ENCODE measurements at regions not wholly inside any gene's neighbourhood (a gene's known extent, or its start where the extent isn't known, plus 50 kb on each side); places are given as distances from the start of the nearest gene placed in this dataset.

DNA sequence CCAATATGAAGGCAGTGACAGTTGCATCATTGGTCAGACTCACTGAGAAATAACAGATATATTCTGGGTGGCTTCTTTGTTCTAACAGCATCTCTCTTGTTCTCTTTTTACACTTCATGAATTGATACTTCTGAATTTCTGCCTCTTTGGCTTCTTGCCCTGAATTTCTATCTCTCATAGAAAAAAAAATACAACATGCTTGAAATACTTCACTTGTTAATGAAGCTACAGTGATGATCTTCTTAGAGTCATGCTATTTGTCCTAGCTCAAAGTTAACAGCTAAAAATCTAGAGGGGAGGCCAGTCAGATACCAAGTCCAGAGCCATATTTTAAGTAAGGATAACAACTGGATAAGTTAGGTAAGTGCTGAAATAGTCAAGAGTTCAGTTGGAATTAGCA lies 597.2 kb upstream of the AGTR1 start:
- TF ChIP-seq, protein P1, sequence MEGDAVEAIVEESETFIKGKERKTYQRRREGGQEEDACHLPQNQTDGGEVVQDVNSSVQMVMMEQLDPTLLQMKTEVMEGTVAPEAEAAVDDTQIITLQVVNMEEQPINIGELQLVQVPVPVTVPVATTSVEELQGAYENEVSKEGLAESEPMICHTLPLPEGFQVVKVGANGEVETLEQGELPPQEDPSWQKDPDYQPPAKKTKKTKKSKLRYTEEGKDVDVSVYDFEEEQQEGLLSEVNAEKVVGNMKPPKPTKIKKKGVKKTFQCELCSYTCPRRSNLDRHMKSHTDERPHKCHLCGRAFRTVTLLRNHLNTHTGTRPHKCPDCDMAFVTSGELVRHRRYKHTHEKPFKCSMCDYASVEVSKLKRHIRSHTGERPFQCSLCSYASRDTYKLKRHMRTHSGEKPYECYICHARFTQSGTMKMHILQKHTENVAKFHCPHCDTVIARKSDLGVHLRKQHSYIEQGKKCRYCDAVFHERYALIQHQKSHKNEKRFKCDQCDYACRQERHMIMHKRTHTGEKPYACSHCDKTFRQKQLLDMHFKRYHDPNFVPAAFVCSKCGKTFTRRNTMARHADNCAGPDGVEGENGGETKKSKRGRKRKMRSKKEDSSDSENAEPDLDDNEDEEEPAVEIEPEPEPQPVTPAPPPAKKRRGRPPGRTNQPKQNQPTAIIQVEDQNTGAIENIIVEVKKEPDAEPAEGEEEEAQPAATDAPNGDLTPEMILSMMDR (IDR thresholded peaks at IDR 0.05) = no peak

GRCh38 chr3:148101061-148101460 lies 596.6 kb upstream of the AGTR1 start:
- TF ChIP-seq, protein P1 (IDR thresholded peaks at IDR 0.05) = no peak

GRCh38 chr3:148102156-148102555 lies 595.5 kb upstream of the AGTR1 start:
- TF ChIP-seq, protein P1 (IDR thresholded peaks at IDR 0.05) = no peak

DNA sequence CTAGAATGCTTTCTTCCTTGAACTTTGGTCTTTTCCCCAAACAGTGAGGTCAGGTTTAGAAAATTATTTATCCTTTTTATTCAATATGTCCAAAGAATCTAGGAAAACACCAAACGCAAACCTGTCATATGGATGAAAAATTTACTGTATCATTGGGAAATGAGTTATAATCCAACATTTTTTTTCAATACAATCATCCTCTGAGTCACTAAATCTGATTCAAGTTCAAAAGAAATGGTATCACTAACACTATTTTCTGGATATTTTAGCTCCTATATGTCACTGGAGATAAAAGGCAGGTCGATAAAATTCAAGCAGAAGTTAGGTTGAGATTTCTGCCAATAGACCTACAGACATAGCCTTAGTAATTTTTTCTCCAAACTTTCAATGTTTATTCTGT lies 591.6 kb upstream of the AGTR1 start:
- TF ChIP-seq, protein P1 (IDR thresholded peaks at IDR 0.05) = no peak

GRCh38 chr3:148126956-148127355 lies 570.7 kb upstream of the AGTR1 start:
- TF ChIP-seq, protein P1 (IDR thresholded peaks at IDR 0.05) = no peak

DNA sequence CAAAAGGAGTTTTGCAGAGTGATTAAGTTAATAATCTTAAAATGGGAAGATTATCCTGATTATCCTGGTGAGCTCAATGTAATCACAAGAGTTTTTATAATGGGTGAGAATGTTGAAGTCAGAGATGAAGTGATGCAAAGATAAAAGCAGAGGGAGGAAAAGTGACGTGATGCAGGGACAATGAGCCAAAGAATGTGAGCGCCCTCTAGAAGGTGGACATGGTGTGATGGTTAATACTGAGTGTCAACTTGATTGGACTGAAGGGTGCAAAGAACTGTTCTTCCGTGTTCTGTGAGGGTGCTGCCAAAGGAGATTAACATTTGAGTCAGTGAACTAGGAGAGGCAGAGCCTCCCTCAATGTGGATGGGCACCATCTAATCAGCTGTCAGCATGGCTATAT lies 569.6 kb upstream of the AGTR1 start:
- TF ChIP-seq, protein P1 (IDR thresholded peaks at IDR 0.05) = no peak; the same call in 1 of the 2 replicates

GRCh38 chr3:148131990-148132638 lies 565.6 kb upstream of the AGTR1 start:
- TF ChIP-seq, protein P1 (IDR thresholded peaks at IDR 0.05) = no peak

DNA sequence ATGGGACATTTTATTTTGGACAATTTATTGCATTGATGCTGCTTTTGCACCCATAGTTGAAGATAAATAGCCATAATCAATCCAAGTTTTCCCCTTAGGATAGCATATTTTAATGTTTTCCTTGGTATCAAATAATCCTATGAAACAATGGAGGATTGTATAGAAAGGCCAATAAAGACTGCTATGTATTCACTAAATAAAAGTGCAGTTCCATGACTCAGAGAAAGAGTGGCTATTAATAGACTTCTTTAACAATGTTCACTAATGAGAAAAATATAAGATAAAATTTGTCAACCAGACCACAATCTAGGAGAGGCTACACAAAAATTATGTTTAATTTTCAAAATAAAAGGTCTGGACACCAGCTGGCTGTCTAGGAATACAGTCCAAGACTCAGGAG lies 560.9 kb upstream of the AGTR1 start:
- TF ChIP-seq, protein P1 (IDR thresholded peaks at IDR 0.05) = no peak
